Sciatic nerve (tissue), 2 donors: ENCODE measurements at regions not wholly inside any gene's neighbourhood (a gene's known extent, or its start where the extent isn't known, plus 50 kb on each side); places are given as distances from the start of the nearest gene placed in this dataset.
A peak's percentile ranks its signal among the peaks of the same experiment; 100 is the strongest.

Source experiments
- ATAC-seq: fragments of 200-7000 bp; cut with Tn5 transposase; one replicate; pipeline ENCODE4 v1.9.1; 2020; ENCODE audit warnings: mild to moderate bottlenecking, moderate library complexity
- DNase-seq: peaks from one replicate; pipeline ENCODE4 v3.0.0-alpha.2; 2020; ENCODE audit warnings: low spot score
- intact Hi-C: fragments of 100-400 bp; cut with DNase I; formaldehyde crosslinking; loops from one replicate; pipeline ENCODE4 v1.14.2; 2022
- donor health status: DM: no; HTN: no; CAD: no.
- donor health status: DM: no; HTN: no; CAD: no.

- no peak for ATAC-seq
- intact Hi-C loops: no loop called here
- DNase-seq: no peak
Measured at GRCh38 chr5:56511326-56511841, 278.3 kb upstream of the ANKRD55 start.

- ATAC-seq (no peak), DNase-seq (no peak)
- intact Hi-C loops: no loop called here
Measured at GRCh38 chr5:56508249-56508648, 275.1 kb upstream of the ANKRD55 start.

- ATAC-seq: no peak
- intact Hi-C loops: no loop called here
- DNase-seq: no peak
Measured at GRCh38 chr5:56507351-56507930, 274.3 kb upstream of the ANKRD55 start.

GRCh38 chr5:56506211-56506965 is 273.3 kb upstream of the ANKRD55 start:
- ATAC-seq (no peak), DNase-seq (no peak)
- intact Hi-C loops: no loop called here

GRCh38 chr5:56503929-56504328 is 270.8 kb upstream of the ANKRD55 start:
- intact Hi-C loops: no loop called here
- ATAC-seq (no peak), DNase-seq (no peak)

- intact Hi-C loops: no loop called here
- DNase-seq (no peak), ATAC-seq (no peak)
Measured at GRCh38 chr5:56501781-56502557, 268.8 kb upstream of the ANKRD55 start.

GRCh38 chr5:56499901-56500300 is 266.8 kb upstream of the ANKRD55 start:
- intact Hi-C loops: no loop called here
- DNase-seq: no peak
- ATAC-seq: no peak

GRCh38 chr5:56499491-56499890 is 266.4 kb upstream of the ANKRD55 start:
- no peak for ATAC-seq
- intact Hi-C loops: no loop called here
- no peak for DNase-seq

GRCh38 chr5:56498759-56499395 is 265.7 kb upstream of the ANKRD55 start:
- ATAC-seq: no peak
- DNase-seq: no peak
- intact Hi-C loops: no loop called here

- ATAC-seq (no peak), DNase-seq (no peak)
- intact Hi-C loops: no loop called here
Measured at GRCh38 chr5:56496581-56497063, 263.5 kb upstream of the ANKRD55 start.

GRCh38 chr5:56494300-56494731 is 261.2 kb upstream of the ANKRD55 start:
- DNase-seq (no peak), ATAC-seq (peak; percentile 80)
- intact Hi-C loops: no loop called here

- intact Hi-C loops: no loop called here
- DNase-seq: no peak
- peak; percentile 46 for ATAC-seq
Measured at GRCh38 chr5:56493766-56494165, 260.6 kb upstream of the ANKRD55 start.

GRCh38 chr5:56493308-56493707 is 260.2 kb upstream of the ANKRD55 start:
- intact Hi-C loops: no loop called here
- DNase-seq (no peak), ATAC-seq (no peak)

- ATAC-seq: no peak
- intact Hi-C loops: no loop called here
- DNase-seq: no peak
Measured at GRCh38 chr5:56492812-56493211, 259.7 kb upstream of the ANKRD55 start.

GRCh38 chr5:56490971-56491468 is 257.9 kb upstream of the ANKRD55 start:
- intact Hi-C loops: no loop called here
- ATAC-seq: no peak
- DNase-seq: no peak

- DNase-seq (no peak), ATAC-seq (no peak)
- intact Hi-C loops: loop anchor here (10.0 kb wide), 1 partner anchor 204 kb away; no protein-coding TSS in a partner anchor
Measured at GRCh38 chr5:56489272-56489671, 256.1 kb upstream of the ANKRD55 start.

- DNase-seq (no peak), ATAC-seq (no peak)
- intact Hi-C loops: loop anchor here (10.0 kb wide), 1 partner anchor 203 kb away; no protein-coding TSS in a partner anchor
Measured at GRCh38 chr5:56487528-56488115, 254.5 kb upstream of the ANKRD55 start.

- intact Hi-C loops: loop anchor here (10.0 kb wide), 1 partner anchor 198 kb away; no protein-coding TSS in a partner anchor
- no peak for ATAC-seq
- no peak for DNase-seq
Measured at GRCh38 chr5:56482363-56482762, 249.2 kb upstream of the ANKRD55 start.
